ENCODE measurements at regions not wholly inside any gene's neighbourhood (a gene's known extent, or its start where the extent isn't known, plus 50 kb on each side); places are given as distances from the start of the nearest gene placed in this dataset.

GRCh38 chr13:44141725-44142539, 231.7 kb upstream of the SERP2 start (continued):
- TF ChIP-seq ZBED4 (CRISPR knock-in tag; IDR thresholded peaks at IDR 0.05; ENCODE audit: borderline replicate concordance) (peak; percentile 66; the same call in 1 of the 2 replicates), HMGXB4 (CRISPR knock-in tag; IDR thresholded peaks at IDR 0.05; ENCODE audit: borderline replicate concordance in 1 of 2, low read depth in 1 of 2) (peak; percentile 54 to 57; a peak in 2 of 4 replicates), ZNF792 (CRISPR knock-in tag; IDR thresholded peaks at IDR 0.05) (peak; percentile 78), IKZF1 (IDR thresholded peaks at IDR 0.05) (no peak), THRA (CRISPR knock-in tag; IDR thresholded peaks at IDR 0.05; ENCODE audit: borderline replicate concordance) (peak; percentile 42; the same call in 1 of the 2 replicates), ZSCAN21 (CRISPR knock-in tag; IDR thresholded peaks at IDR 0.05; ENCODE audit: borderline replicate concordance) (peak; percentile 80), GLI4 (CRISPR knock-in tag; IDR thresholded peaks at IDR 0.05; ENCODE audit: borderline replicate concordance) (peak; percentile 89; the same call in 1 of the 2 replicates), ZNF3 (CRISPR knock-in tag; IDR thresholded peaks at IDR 0.05) (no peak), SMAD3 (CRISPR knock-in tag; IDR thresholded peaks at IDR 0.05) (no peak; the same call in 1 of the 2 replicates), ELF3 (CRISPR knock-in tag; IDR thresholded peaks at IDR 0.05) (no peak), ZNF343 (CRISPR knock-in tag; IDR thresholded peaks at IDR 0.05) (no peak), ARHGAP35 (CRISPR knock-in tag; IDR thresholded peaks at IDR 0.05; ENCODE audit: borderline replicate concordance) (no peak; the same call in 1 of the 2 replicates), BRF2 (CRISPR knock-in tag; IDR thresholded peaks at IDR 0.05) (0 out of 2 replicates have a peak, but pooled peaks have one; percentile 31), LCORL (IDR thresholded peaks at IDR 0.05) (no peak), LCORL (CRISPR knock-in tag; IDR thresholded peaks at IDR 0.05) (no peak), FOXA3 (CRISPR knock-in tag; IDR thresholded peaks at IDR 0.05) (peak; percentile 49), ISL2 (CRISPR knock-in tag; IDR thresholded peaks at IDR 0.05) (peak; percentile 32; the same call in 1 of the 2 replicates), ZNF597 (CRISPR knock-in tag; IDR thresholded peaks at IDR 0.05) (no peak), JUNB (CRISPR knock-in tag; IDR thresholded peaks at IDR 0.05; ENCODE audit: borderline replicate concordance) (no peak), TEAD3 (CRISPR knock-in tag; optimal IDR thresholded peaks at IDR 0.05; ENCODE audit: borderline replicate concordance) (peak; percentile 35), TBP (CRISPR knock-in tag; IDR thresholded peaks at IDR 0.05) (no peak; the same call in 1 of the 2 replicates)
